Lung (tissue), 11 donors: ENCODE measurements at regions not wholly inside any gene's neighbourhood (a gene's known extent, or its start where the extent isn't known, plus 50 kb on each side); places are given as distances from the start of the nearest gene placed in this dataset.

ENCODE experiments used
- ATAC-seq: fragments of 200-7000 bp; cut with Tn5 transposase; one replicate; pipeline ENCODE4 v1.9.1; 2020; ENCODE audit warnings: moderate number of reproducible peaks; ENCODE audit not compliant: insufficient read depth, low FRiP score
- DNase-seq, 3 donors: peaks; one replicate each; pipeline ENCODE4 v3.0.0-alpha.2; 2013 to 2017
- H3K27ac ChIP-seq, 2 donors: one replicate each; pipeline ENCODE4 v1.5.1; 2013; ENCODE audit warnings: mild to moderate bottlenecking in 2 of 2, moderate library complexity in 2 of 2, control low read depth in 1 of 2, inconsistent platforms in 1 of 2, low read depth in 1 of 2, low read length in 1 of 2
- H3K27me3 ChIP-seq, 3 donors: one replicate each; pipeline ENCODE4 v1.5.1; 2013; ENCODE audit warnings: low read length in 2 of 3; ENCODE audit not compliant: control insufficient read depth in 3 of 3, insufficient read depth in 3 of 3
- H3K36me3 ChIP-seq, 4 donors: one replicate each; pipeline ENCODE4 v1.5.1; 2013; ENCODE audit warnings: low read length in 4 of 4, mild to moderate bottlenecking in 1 of 4, moderate library complexity in 1 of 4; ENCODE audit not compliant: control insufficient read depth in 4 of 4, insufficient read depth in 4 of 4
- H3K4me1 ChIP-seq, 5 donors: one replicate each; pipeline ENCODE4 v1.5.1; 2013; ENCODE audit warnings: low read length in 5 of 5, mild to moderate bottlenecking in 2 of 5, moderate library complexity in 1 of 5; ENCODE audit not compliant: control insufficient read depth in 5 of 5, insufficient read depth in 5 of 5
- H3K4me3 ChIP-seq: one replicate; pipeline ENCODE4 v1.5.1; 2013; ENCODE audit warnings: mild to moderate bottlenecking, control low read depth, moderate library complexity
- H3K9ac ChIP-seq, 2 donors: one replicate each; pipeline ENCODE4 v1.5.1; 2013; ENCODE audit warnings: low read length in 2 of 2, control low read depth in 1 of 2; ENCODE audit not compliant: insufficient read depth in 1 of 2
- H3K9me3 ChIP-seq, 4 donors: one replicate each; pipeline ENCODE4 v1.5.1; 2013; ENCODE audit warnings: low read length in 3 of 4, mild to moderate bottlenecking in 1 of 4, moderate library complexity in 1 of 4; ENCODE audit not compliant: control insufficient read depth in 4 of 4, insufficient read depth in 3 of 4
- WGBS, 2 donors: extraction: QIAGEN DNeasy Blood & Tissue Kit; methylation state at CpG; one replicate each; pipeline ENCODE4 v1.1.7; 2013; 5-methylcytosine and 5-hydroxymethylcytosine counted together
- TF ChIP-seq, protein P1 (sequence below): IDR thresholded peaks from 2 replicates; pipeline ENCODE4 v1.5.1; 2012; ENCODE audit warnings: mild to moderate bottlenecking; ENCODE audit errors: control extremely low read depth, extremely low read depth
- donor health status: control.
- donor health status: control.
- donor health status: Bipolar disorder and iron deficiency.
- donor health status: healthy.
- donor health status: DM: yes; HTN: yes; CAD: no.

DNA sequence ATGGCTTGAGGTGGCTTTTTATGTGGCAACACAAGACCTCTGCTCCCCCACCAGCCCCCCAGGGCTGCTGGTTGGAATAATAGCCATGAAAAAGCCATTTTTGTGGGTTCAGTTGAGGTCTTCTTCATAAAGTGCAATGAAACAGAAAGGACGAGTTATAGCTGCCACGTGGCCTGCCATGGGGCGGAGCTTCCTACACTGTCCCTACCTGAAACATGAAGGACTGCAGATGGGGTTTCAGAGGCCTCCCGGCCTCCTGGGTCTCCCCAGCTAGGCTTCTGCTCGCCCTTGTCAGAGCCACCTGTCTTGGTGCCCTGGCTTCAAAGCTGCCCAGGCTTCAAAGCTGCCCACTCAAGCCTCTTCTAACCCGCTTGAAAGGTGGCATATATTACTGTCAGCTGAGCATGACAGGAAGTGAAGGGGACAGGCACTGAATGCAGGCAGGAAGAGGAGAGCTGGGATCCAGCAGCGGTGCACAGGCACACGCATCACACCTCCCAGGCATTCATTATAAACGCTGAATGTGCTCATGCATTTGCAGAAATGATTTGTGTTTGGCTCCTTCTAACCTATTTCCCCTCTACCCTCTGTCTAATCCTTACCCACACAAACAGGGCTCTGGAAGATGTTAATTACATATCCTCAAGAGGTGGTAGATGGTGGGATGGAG, 245.9 kb upstream of the PODXL start:
- Histone ChIP-seq H3K9me3 (no peaks in the 10 kb centered on the region), H3K4me3 (no peak overlapping the region), H3K36me3 (no peaks in the 10 kb centered on the region), H3K4me1 (no peaks in the 10 kb centered on the region), H3K27ac (no peak overlapping the region), H3K27me3 (no peaks in the 10 kb centered on the region), H3K9ac (no peak overlapping the region)
- 74 to 78% methylated on average over 9 of the region's 9 CpGs for WGBS, 2 donors
- DNase-seq, result no peak
- TF ChIP-seq, protein P1, sequence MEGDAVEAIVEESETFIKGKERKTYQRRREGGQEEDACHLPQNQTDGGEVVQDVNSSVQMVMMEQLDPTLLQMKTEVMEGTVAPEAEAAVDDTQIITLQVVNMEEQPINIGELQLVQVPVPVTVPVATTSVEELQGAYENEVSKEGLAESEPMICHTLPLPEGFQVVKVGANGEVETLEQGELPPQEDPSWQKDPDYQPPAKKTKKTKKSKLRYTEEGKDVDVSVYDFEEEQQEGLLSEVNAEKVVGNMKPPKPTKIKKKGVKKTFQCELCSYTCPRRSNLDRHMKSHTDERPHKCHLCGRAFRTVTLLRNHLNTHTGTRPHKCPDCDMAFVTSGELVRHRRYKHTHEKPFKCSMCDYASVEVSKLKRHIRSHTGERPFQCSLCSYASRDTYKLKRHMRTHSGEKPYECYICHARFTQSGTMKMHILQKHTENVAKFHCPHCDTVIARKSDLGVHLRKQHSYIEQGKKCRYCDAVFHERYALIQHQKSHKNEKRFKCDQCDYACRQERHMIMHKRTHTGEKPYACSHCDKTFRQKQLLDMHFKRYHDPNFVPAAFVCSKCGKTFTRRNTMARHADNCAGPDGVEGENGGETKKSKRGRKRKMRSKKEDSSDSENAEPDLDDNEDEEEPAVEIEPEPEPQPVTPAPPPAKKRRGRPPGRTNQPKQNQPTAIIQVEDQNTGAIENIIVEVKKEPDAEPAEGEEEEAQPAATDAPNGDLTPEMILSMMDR, result no peak
- no peak for ATAC-seq

DNA sequence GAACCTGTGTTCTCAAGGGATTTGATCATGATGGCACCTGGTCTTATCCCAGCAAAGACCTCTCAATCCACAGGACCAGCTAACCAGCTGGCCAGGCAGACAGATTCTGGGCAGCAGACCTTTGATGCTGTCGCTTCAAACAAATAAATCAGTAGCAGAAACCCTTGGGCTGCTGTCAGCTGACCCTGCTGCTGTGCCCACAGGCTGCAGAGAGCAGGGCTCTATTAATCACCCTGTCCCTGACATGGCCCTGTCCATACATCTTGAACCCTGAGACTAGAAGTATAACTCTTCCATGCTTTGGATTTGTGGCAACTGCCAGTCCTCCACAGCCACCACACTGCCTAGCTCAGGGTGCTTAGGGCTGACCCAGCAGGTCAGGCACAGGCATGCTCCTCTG, 244.1 kb upstream of the PODXL start:
- Histone ChIP-seq H3K4me1 (no peaks in the 10 kb centered on the region), H3K9me3 (no peaks in the 10 kb centered on the region), H3K4me3 (no peak overlapping the region), H3K27ac (no peak overlapping the region), H3K9ac (no peak overlapping the region), H3K36me3 (no peaks in the 10 kb centered on the region), H3K27me3 (no peaks in the 10 kb centered on the region)
- TF ChIP-seq, protein P1, result no peak
- DNase-seq, result no peak
- no peak for ATAC-seq
- 63 to 88% methylated on average over 1 of the region's 1 CpG for WGBS, 2 donors

DNA sequence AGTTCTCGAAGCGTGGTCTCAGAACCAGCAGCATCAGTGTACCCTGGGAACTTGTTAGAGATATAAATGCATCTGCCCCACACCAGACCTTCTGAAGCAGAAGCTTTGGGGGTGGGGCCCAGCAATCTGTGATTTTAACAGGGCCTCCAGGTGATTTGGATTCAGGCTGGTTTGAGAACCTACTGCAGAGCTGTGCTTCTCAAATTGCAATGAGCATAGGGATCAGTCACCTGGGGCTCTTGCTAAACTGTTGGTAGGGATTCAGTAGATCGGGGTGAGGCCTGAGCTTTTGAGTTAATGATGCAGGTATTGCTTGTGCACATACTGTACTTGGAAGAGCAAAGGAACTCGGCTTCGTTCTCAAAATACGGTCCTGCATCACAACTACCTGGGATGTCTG, 243.6 kb upstream of the PODXL start:
- Histone ChIP-seq H3K9ac (no peak overlapping the region), H3K27me3 (no peaks in the 10 kb centered on the region), H3K9me3 (no peaks in the 10 kb centered on the region), H3K4me1 (no peaks in the 10 kb centered on the region), H3K27ac (no peak overlapping the region), H3K36me3 (no peaks in the 10 kb centered on the region), H3K4me3 (no peak overlapping the region)
- 71 to 76% methylated on average over 6 of the region's 6 CpGs for WGBS, 2 donors
- DNase-seq (no peak), ATAC-seq (no peak)
- TF ChIP-seq, protein P1, result no peak

DNA sequence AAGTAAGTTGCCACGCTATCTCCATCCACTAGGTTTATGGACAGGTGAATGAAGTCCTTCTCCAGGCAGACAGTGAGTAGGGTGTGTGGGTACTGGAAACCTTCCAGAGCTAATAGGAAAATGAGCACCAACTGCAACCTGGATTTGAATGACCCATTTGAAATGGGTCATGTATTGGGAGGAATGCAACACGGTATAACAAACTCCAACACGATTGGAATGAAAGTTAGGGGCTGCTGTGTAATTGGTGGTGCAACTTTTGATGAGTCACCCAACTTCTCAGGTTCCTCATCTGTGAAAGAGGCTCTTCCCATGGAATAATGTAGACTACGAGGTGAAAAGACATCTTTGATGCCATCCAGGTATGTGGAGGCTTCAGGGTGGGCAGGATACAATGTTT, 241.4 kb upstream of the PODXL start:
- Histone ChIP-seq H3K4me3 (no peak overlapping the region), H3K36me3 (no peaks in the 10 kb centered on the region), H3K4me1 (no peaks in the 10 kb centered on the region), H3K9ac (no peak overlapping the region), H3K9me3 (no peaks in the 10 kb centered on the region), H3K27me3 (no peaks in the 10 kb centered on the region), H3K27ac (no peak overlapping the region)
- 83 to 87% methylated on average over 4 of the region's 4 CpGs for WGBS, 2 donors
- TF ChIP-seq, protein P1, result no peak
- no peak for ATAC-seq
- DNase-seq, result no peak
